Neural cell (in vitro differentiated cells): ENCODE measurements at regions not wholly inside any gene's neighbourhood (a gene's known extent, or its start where the extent isn't known, plus 50 kb on each side); places are given as distances from the start of the nearest gene placed in this dataset.

ENCODE experiments used
- H2AFZ ChIP-seq: fragments of 200-600, 300-800 bp; sonication (generic), shearing (Covaris generic); 2 replicates; pipeline ENCODE4 v1.6.0; 2014; ENCODE audit warnings: low read depth, mild to moderate bottlenecking, antibody characterized with exemption, low read length, moderate library complexity
- H3F3A ChIP-seq: fragments of 200-600 bp; shearing (Covaris generic); 2 replicates; pipeline ENCODE4 v1.6.1; 2016; ENCODE audit warnings: mild to moderate bottlenecking, moderate library complexity, mixed read lengths, antibody characterized with exemption, low read length; ENCODE audit not compliant: insufficient read depth, poor library complexity, severe bottlenecking
- H3K27ac ChIP-seq: fragments of 200-600, 300-800 bp; sonication (generic), shearing (Covaris generic); 2 replicates; pipeline ENCODE4 v1.5.1; 2014; ENCODE audit warnings: mild to moderate bottlenecking, low read length, moderate library complexity
- H3K27me3 ChIP-seq: fragments of 300-800, 200-600 bp; sonication (generic), shearing (Covaris generic); 2 replicates; pipeline ENCODE4 v1.6.0; 2014; ENCODE audit warnings: mild to moderate bottlenecking, low read depth, low read length, moderate library complexity; ENCODE audit not compliant: insufficient read depth
- H3K36me3 ChIP-seq: fragments of 300-800, 200-600 bp; sonication (generic), shearing (Covaris generic); 2 replicates; pipeline ENCODE4 v1.5.1; 2014; ENCODE audit warnings: mild to moderate bottlenecking, antibody characterized with exemption, low read length, moderate library complexity; ENCODE audit not compliant: insufficient read depth
- H3K4me2 ChIP-seq: fragments of 300-800, 200-600 bp; sonication (generic), shearing (Covaris generic); 2 replicates; pipeline ENCODE4 v1.6.0; 2014; ENCODE audit warnings: mild to moderate bottlenecking, low read length
- H3K4me3 ChIP-seq: fragments of 300-800, 200-600 bp; sonication (generic), shearing (Covaris generic); 2 replicates; pipeline ENCODE4 v1.5.1; 2014; ENCODE audit warnings: mild to moderate bottlenecking, low read length, moderate library complexity
- H3K79me2 ChIP-seq: fragments of 200-600 bp; shearing (Covaris generic); replicated peaks from 2 replicates; pipeline ENCODE4 v1.6.0; 2014; ENCODE audit warnings: mild to moderate bottlenecking, low read length, moderate library complexity; ENCODE audit not compliant: insufficient read depth
- H3K9ac ChIP-seq: fragments of 300-800, 200-600 bp; sonication (generic), shearing (Covaris generic); 2 replicates; pipeline ENCODE4 v1.6.1; 2016; ENCODE audit warnings: mild to moderate bottlenecking, low read length, mixed read lengths
- H3K9me2 ChIP-seq: fragments of 200-600 bp; shearing (Covaris generic); 2 replicates; pipeline ENCODE4 v1.6.1; 2016; ENCODE audit warnings: mild to moderate bottlenecking, low read length, mixed read lengths; ENCODE audit not compliant: insufficient read depth
- H3K9me3 ChIP-seq: fragments of 200-600, 300-800 bp; sonication (generic), shearing (Covaris generic); 2 replicates; pipeline ENCODE4 v1.6.1; 2016; ENCODE audit warnings: mild to moderate bottlenecking, mixed run types, low read length, moderate library complexity, mixed read lengths
- H4K20me1 ChIP-seq: fragments of 200-600 bp; shearing (Covaris generic); 2 replicates; pipeline ENCODE4 v1.6.1; 2016; ENCODE audit warnings: mild to moderate bottlenecking, mixed run types; ENCODE audit not compliant: insufficient read depth
- EP300 ChIP-seq: fragments of 450-650 bp; conservative IDR thresholded peaks from 2 replicates; pipeline ENCODE4 v1.6.1; 2014; ENCODE audit warnings: antibody characterized with exemption, mild to moderate bottlenecking, moderate library complexity; ENCODE audit not compliant: poor library complexity, severe bottlenecking
- EZH2 ChIP-seq: fragments of 200-600, 300-800 bp; shearing (Covaris generic), sonication (generic); IDR thresholded peaks from 2 replicates; pipeline ENCODE4 v1.6.1; 2014; ENCODE audit warnings: antibody characterized with exemption, low read length, borderline replicate concordance, mild to moderate bottlenecking; ENCODE audit not compliant: insufficient read depth, poor library complexity, severe bottlenecking
- MXI1 ChIP-seq: fragments of 450-650 bp; conservative IDR thresholded peaks from 2 replicates; pipeline ENCODE4 v1.6.1; 2014; ENCODE audit warnings: antibody characterized with exemption, mild to moderate bottlenecking; ENCODE audit not compliant: poor library complexity, severe bottlenecking
- POLR2AphosphoS5 ChIP-seq: IDR thresholded peaks from 2 replicates; pipeline ENCODE4 v1.6.1; 2012
- RAD21 ChIP-seq: fragments of 450-650 bp; conservative IDR thresholded peaks from 2 replicates; pipeline ENCODE4 v1.6.1; 2014; ENCODE audit warnings: antibody characterized with exemption, mild to moderate bottlenecking, moderate library complexity
- SMC3 ChIP-seq: fragments of 450-650 bp; conservative IDR thresholded peaks from 2 replicates; pipeline ENCODE4 v1.6.1; 2014; ENCODE audit warnings: antibody characterized with exemption, mild to moderate bottlenecking, moderate library complexity; ENCODE audit not compliant: poor library complexity
- TAF1 ChIP-seq: IDR thresholded peaks from 2 replicates; pipeline ENCODE4 v1.6.1; 2012; ENCODE audit warnings: low read depth
- TF ChIP-seq, protein P1 (sequence below): fragments of 450-650 bp; IDR thresholded peaks from 2 replicates; pipeline ENCODE4 v1.5.1; 2014; ENCODE audit warnings: antibody characterized with exemption, mild to moderate bottlenecking, moderate library complexity; ENCODE audit not compliant: poor library complexity, severe bottlenecking
- TF ChIP-seq, protein P2 (sequence below): IDR thresholded peaks from 2 replicates; pipeline ENCODE4 v1.6.1; 2012; ENCODE audit warnings: borderline replicate concordance

GRCh38 chr7:46245586-46246111 is 324.6 kb upstream of the IGFBP3 start:
- H3K9me3 ChIP-seq, result no peaks in the 10 kb centered on the region
- TF ChIP-seq MXI1 (no peak), SMC3 (no peak), POLR2AphosphoS5 (no peak), EZH2 (no peak), RAD21 (no peak), EP300 (no peak), TAF1 (no peak)
- TF ChIP-seq, protein P1, sequence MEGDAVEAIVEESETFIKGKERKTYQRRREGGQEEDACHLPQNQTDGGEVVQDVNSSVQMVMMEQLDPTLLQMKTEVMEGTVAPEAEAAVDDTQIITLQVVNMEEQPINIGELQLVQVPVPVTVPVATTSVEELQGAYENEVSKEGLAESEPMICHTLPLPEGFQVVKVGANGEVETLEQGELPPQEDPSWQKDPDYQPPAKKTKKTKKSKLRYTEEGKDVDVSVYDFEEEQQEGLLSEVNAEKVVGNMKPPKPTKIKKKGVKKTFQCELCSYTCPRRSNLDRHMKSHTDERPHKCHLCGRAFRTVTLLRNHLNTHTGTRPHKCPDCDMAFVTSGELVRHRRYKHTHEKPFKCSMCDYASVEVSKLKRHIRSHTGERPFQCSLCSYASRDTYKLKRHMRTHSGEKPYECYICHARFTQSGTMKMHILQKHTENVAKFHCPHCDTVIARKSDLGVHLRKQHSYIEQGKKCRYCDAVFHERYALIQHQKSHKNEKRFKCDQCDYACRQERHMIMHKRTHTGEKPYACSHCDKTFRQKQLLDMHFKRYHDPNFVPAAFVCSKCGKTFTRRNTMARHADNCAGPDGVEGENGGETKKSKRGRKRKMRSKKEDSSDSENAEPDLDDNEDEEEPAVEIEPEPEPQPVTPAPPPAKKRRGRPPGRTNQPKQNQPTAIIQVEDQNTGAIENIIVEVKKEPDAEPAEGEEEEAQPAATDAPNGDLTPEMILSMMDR, result no peak
- TF ChIP-seq, protein P2, sequence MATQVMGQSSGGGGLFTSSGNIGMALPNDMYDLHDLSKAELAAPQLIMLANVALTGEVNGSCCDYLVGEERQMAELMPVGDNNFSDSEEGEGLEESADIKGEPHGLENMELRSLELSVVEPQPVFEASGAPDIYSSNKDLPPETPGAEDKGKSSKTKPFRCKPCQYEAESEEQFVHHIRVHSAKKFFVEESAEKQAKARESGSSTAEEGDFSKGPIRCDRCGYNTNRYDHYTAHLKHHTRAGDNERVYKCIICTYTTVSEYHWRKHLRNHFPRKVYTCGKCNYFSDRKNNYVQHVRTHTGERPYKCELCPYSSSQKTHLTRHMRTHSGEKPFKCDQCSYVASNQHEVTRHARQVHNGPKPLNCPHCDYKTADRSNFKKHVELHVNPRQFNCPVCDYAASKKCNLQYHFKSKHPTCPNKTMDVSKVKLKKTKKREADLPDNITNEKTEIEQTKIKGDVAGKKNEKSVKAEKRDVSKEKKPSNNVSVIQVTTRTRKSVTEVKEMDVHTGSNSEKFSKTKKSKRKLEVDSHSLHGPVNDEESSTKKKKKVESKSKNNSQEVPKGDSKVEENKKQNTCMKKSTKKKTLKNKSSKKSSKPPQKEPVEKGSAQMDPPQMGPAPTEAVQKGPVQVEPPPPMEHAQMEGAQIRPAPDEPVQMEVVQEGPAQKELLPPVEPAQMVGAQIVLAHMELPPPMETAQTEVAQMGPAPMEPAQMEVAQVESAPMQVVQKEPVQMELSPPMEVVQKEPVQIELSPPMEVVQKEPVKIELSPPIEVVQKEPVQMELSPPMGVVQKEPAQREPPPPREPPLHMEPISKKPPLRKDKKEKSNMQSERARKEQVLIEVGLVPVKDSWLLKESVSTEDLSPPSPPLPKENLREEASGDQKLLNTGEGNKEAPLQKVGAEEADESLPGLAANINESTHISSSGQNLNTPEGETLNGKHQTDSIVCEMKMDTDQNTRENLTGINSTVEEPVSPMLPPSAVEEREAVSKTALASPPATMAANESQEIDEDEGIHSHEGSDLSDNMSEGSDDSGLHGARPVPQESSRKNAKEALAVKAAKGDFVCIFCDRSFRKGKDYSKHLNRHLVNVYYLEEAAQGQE, result no peak
- no peaks in the 10 kb centered on the region for H3F3A ChIP-seq
- H3K36me3 ChIP-seq, result no peaks in the 10 kb centered on the region
- H3K79me2 ChIP-seq, result no peaks in the 10 kb centered on the region
- no peaks in the 10 kb centered on the region for H3K27me3 ChIP-seq
- no peak overlapping the region for H3K4me2 ChIP-seq
- no peaks in the 10 kb centered on the region for H4K20me1 ChIP-seq
- H3K4me3 ChIP-seq, result no peak overlapping the region
- H2AFZ ChIP-seq, result no peak overlapping the region
- no peaks in the 10 kb centered on the region for H3K9me2 ChIP-seq
- H3K9ac ChIP-seq, result no peak overlapping the region
- no peak overlapping the region for H3K27ac ChIP-seq

DNA sequence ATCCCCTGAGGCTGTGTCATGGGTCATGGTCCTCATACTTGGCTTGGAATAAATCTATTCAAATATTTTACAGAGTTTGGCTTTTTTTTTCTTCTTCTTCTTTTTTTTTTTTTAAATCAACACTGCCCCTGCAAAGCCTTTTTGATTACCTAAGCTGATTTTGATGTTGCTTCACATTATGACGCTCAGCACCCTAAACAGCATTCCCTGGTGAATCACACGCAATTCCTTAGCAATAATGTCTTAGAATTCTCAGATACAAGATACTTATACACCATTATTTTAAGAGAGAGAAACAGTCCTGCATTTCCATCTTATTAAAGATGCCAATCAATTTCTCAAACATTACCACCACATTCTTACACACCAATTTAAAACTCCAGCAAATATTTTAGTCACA is 323.7 kb upstream of the IGFBP3 start:
- Histone ChIP-seq H3K79me2 (no peaks in the 10 kb centered on the region), H3K27ac (no peak overlapping the region), H3K9me2 (no peaks in the 10 kb centered on the region), H3K9ac (no peak overlapping the region), H3K4me3 (no peak overlapping the region), H3K4me2 (no peak overlapping the region), H3K9me3 (no peaks in the 10 kb centered on the region), H4K20me1 (no peaks in the 10 kb centered on the region), H3K27me3 (no peaks in the 10 kb centered on the region), H3K36me3 (no peaks in the 10 kb centered on the region), H3F3A (no peaks in the 10 kb centered on the region), H2AFZ (no peak overlapping the region)
- TF ChIP-seq, protein P2, result no peak
